OCI-LY1 (cell line): ENCODE measurements at regions not wholly inside any gene's neighbourhood (a gene's known extent, or its start where the extent isn't known, plus 50 kb on each side); places are given as distances from the start of the nearest gene placed in this dataset.

ENCODE experiments used
- EZH2 ChIP-seq: fragments of 200-600 bp; sonication (generic), shearing (Covaris generic); IDR thresholded peaks from 2 replicates; pipeline ENCODE4 v1.8.0; 2017; ENCODE audit warnings: borderline replicate concordance, mixed run types, mild to moderate bottlenecking, antibody characterized with exemption, low read length, moderate library complexity, mixed read lengths
- TF ChIP-seq, protein P1 (sequence below): fragments of 200-600 bp; sonication (generic), shearing (Covaris generic); IDR thresholded peaks from 2 replicates; pipeline ENCODE4 v1.5.1; 2017; ENCODE audit warnings: mild to moderate bottlenecking, antibody characterized with exemption, low read length, moderate library complexity, mixed read lengths

DNA sequence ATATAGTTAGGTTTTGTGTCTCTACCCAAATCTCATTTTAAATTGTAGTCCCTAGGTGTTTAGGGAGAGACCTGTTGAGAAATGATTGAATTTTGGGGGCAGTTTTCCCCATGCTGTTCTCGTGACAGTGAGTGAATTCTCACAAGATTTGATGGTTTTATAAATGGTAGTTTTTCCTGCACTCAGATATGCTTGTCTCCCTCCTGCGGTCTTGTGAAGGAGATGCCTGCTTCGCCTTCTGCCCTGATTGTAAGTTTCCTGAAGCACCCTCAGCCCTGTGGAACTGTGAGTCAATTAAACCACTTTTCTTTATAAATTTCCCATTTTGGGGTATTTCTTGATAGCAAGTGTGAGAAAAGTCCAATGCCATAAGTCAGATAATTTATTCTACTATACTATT, 1977.5 kb upstream of the PCDH20 start:
- TF ChIP-seq, protein P1, sequence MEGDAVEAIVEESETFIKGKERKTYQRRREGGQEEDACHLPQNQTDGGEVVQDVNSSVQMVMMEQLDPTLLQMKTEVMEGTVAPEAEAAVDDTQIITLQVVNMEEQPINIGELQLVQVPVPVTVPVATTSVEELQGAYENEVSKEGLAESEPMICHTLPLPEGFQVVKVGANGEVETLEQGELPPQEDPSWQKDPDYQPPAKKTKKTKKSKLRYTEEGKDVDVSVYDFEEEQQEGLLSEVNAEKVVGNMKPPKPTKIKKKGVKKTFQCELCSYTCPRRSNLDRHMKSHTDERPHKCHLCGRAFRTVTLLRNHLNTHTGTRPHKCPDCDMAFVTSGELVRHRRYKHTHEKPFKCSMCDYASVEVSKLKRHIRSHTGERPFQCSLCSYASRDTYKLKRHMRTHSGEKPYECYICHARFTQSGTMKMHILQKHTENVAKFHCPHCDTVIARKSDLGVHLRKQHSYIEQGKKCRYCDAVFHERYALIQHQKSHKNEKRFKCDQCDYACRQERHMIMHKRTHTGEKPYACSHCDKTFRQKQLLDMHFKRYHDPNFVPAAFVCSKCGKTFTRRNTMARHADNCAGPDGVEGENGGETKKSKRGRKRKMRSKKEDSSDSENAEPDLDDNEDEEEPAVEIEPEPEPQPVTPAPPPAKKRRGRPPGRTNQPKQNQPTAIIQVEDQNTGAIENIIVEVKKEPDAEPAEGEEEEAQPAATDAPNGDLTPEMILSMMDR = no peak
- no peak for TF ChIP-seq EZH2
